Colonic mucosa (tissue), 4 donors: ENCODE measurements at regions not wholly inside any gene's neighbourhood (a gene's known extent, or its start where the extent isn't known, plus 50 kb on each side); places are given as distances from the start of the nearest gene placed in this dataset.
"Not testable (repeated sequence)": the region's sequence is repeated elsewhere in the genome, so short reads cannot be mapped to it uniquely, and the experiment has no call there.

ENCODE experiments used
- DNase-seq: peaks from one replicate; pipeline ENCODE4 v3.0.0-alpha.2; 2020
- H3K27ac ChIP-seq: fragments of 200-600 bp; one replicate; pipeline ENCODE4 v1.8.0; 2021
- H3K27me3 ChIP-seq: fragments of 200-600 bp; one replicate; pipeline ENCODE4 v1.8.0; 2021
- H3K36me3 ChIP-seq: fragments of 200-600 bp; one replicate; pipeline ENCODE4 v1.8.0; 2021
- H3K4me1 ChIP-seq: fragments of 200-600 bp; one replicate; pipeline ENCODE4 v1.8.0; 2021; ENCODE audit warnings: mild to moderate bottlenecking
- H3K4me3 ChIP-seq: fragments of 200-600 bp; one replicate; pipeline ENCODE4 v1.8.0; 2021
- H3K9ac ChIP-seq, 2 donors: one replicate each; pipeline ENCODE4 v1.7.0; 2013; ENCODE audit warnings: control low read depth in 2 of 2, low read depth in 2 of 2, low read length in 2 of 2
- H3K9me3 ChIP-seq: fragments of 200-600 bp; one replicate; pipeline ENCODE4 v1.8.0; 2021
- intact Hi-C: fragments of 100-400 bp; cut with DNase I; formaldehyde crosslinking; loops from one replicate; pipeline ENCODE4 v1.14.1; 2022
- TF ChIP-seq, protein P1 (sequence below): fragments of 200-600 bp; IDR thresholded peaks from one replicate; pipeline ENCODE4 v1.8.0; 2022; ENCODE audit warnings: antibody characterized with exemption, mild to moderate bottlenecking
- donor health status: healthy.
- donor health status: DM: no; HTN: no; CAD: no.
- donor health status: DM: no; HTN: no; CAD: no.

DNA sequence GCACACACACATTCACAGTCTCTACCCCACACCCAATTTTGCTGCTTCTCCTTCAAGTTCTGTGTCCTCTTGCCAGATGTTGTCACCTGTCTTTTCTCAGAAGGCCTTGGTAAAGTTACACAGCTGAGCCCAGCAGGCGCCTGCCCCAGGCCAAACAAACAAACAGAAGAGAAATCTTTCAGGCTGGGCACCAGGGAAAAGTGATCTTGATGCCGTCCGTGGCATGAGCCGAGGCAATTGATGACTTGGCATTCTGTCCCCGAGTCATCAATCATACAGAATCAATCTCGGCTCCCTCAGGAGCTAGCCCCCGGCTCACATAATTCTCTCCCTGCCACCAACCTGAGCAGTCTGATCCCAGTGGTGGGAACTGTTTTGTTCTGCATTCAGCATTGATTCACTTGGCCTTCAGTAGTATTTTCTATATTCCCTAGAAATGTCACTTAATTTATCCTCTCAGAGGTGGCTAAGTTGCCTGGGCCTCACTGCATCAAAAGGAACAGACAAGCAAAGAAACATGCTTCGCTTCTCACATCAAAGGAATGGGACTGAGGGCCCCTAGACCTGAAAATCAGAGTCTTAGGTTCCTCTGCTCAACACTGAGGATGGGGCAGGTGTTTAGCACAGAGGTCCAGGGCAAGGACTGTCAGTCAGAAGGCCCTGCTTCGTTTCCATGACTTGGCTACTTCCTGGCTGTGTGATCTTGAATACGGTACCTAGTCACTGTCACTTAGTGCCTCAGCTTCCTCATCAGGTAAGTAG is 278.8 kb upstream of the CELF4 start:
- no peak for DNase-seq
- Histone ChIP-seq H3K27ac (no peak overlapping the region), H3K4me3 (no peak overlapping the region), H3K36me3 (no peaks in the 10 kb centered on the region), H3K9ac (no peak overlapping the region), H3K9me3 (no peaks in the 10 kb centered on the region), H3K4me1 (no peaks in the 10 kb centered on the region), H3K27me3 (no peaks in the 10 kb centered on the region)
- intact Hi-C loops: no loop called here
- TF ChIP-seq, protein P1, sequence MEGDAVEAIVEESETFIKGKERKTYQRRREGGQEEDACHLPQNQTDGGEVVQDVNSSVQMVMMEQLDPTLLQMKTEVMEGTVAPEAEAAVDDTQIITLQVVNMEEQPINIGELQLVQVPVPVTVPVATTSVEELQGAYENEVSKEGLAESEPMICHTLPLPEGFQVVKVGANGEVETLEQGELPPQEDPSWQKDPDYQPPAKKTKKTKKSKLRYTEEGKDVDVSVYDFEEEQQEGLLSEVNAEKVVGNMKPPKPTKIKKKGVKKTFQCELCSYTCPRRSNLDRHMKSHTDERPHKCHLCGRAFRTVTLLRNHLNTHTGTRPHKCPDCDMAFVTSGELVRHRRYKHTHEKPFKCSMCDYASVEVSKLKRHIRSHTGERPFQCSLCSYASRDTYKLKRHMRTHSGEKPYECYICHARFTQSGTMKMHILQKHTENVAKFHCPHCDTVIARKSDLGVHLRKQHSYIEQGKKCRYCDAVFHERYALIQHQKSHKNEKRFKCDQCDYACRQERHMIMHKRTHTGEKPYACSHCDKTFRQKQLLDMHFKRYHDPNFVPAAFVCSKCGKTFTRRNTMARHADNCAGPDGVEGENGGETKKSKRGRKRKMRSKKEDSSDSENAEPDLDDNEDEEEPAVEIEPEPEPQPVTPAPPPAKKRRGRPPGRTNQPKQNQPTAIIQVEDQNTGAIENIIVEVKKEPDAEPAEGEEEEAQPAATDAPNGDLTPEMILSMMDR: no peak

DNA sequence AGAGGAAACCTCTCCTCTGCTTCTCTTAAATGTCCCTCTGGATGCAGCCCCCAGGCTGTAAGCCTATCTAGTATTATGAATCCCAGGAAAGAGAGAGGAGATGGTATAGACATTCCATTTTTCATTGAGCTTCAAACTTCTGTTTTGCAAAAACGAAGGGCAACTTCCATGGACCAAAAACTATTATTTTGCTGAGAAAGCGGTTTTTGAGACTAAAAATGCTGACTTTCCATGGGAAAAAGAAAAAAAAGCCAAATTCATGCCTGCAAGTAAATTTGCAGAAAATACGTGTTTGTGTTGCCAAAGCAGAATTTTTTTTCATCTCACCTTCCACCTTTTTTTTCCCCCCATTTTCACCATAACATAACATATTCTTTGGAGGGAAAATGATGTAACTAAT is 272.5 kb upstream of the CELF4 start:
- DNase-seq: no peak
- no peaks in the 10 kb centered on the region for H3K36me3 ChIP-seq
- intact Hi-C loops: no loop called here
- H3K9ac ChIP-seq: no peak overlapping the region
- TF ChIP-seq, protein P1: no peak
- no peak overlapping the region for H3K27ac ChIP-seq
- H3K27me3 ChIP-seq: no peaks in the 10 kb centered on the region
- no peak overlapping the region for H3K4me3 ChIP-seq
- H3K4me1 ChIP-seq: no peaks in the 10 kb centered on the region
- no peaks in the 10 kb centered on the region for H3K9me3 ChIP-seq

DNA sequence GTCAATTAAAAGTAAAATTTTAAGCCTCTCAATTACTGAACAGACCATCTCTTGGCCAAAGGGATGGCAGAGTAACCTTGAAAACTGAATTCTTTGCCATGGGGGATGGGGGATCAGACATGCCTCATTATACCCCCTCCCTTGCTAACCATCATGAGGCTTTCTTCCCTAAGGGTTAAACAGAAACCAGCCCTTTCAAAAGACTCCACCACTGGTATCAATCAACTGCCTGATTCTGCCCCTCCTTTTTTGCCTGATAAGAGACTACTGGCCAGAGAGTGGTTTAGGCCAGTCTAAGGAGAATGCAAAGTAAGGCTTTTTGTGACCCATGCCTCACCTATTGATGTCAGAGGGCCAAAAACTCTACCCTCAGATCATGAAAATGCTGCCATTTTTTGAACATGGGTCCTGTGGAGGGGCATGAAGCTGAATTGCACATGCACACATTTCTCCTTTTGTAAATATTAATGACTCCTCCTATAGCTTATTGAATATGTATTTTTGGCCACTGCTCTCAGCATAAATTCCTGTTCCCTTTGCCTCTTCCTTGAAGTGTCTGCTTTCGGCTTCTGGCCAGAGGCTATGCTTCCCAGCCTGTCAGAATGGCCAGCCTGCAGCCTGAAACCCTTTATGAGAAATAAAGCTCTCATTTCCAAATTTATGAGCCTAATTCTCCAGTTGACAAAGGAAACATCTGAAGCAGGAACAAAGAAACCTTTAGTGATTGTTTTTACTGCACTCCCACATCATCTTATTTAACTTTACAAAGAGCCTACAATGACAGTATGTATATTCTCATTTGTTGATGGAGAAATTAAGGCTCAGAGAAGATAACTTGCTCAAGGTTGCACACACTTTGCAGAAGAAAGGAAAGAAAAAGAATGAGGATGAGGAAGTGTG is 270.7 kb upstream of the CELF4 start:
- TF ChIP-seq, protein P1: no peak
- H3K4me3 ChIP-seq: no peak overlapping the region
- no peaks in the 10 kb centered on the region for H3K4me1 ChIP-seq
- H3K27me3 ChIP-seq: no peaks in the 10 kb centered on the region
- DNase-seq: no peak
- intact Hi-C loops: no loop called here
- no peaks in the 10 kb centered on the region for H3K36me3 ChIP-seq
- H3K9ac ChIP-seq: no peak overlapping the region
- H3K9me3 ChIP-seq: no peaks in the 10 kb centered on the region
- no peak overlapping the region for H3K27ac ChIP-seq

DNA sequence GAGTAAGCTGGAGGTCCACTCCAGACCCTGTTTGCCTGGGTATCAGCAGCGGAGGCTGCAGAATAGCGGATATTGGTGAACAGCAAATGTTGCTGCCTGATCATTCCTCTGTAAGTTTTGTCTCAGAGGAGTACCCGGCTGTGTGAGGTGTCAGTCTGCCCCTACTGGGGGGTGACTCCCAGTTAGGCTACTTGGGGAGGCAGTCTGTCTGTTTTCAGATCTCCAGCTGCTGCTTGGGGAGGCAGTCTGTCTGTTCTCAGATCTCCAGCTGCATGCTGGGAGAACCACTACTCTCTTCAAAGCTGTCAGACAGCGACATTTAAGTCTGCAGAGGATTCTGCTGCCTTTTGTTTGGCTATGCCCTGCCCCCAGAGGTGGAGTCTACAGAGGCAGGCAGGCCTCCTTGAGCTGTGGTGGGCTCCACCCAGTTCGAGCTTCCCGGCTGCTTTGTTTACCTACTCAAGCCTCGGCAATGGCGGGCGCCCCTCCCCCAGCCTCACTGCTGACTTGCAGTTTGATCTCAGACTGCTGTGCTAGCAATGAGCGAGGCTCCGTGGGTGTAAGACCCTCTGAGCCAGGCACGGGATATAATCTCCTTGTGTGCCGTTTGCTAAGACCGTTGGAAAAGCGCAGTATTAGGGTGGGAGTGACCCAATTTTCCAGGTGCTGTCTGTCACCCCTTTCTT is 266.6 kb upstream of the CELF4 start:
- DNase-seq, H3K4me3 ChIP-seq, H3K9ac ChIP-seq, H3K36me3 ChIP-seq, H3K27ac ChIP-seq, intact Hi-C loops, H3K9me3 ChIP-seq, H3K4me1 ChIP-seq, H3K27me3 ChIP-seq: not testable (repeated sequence)

DNA sequence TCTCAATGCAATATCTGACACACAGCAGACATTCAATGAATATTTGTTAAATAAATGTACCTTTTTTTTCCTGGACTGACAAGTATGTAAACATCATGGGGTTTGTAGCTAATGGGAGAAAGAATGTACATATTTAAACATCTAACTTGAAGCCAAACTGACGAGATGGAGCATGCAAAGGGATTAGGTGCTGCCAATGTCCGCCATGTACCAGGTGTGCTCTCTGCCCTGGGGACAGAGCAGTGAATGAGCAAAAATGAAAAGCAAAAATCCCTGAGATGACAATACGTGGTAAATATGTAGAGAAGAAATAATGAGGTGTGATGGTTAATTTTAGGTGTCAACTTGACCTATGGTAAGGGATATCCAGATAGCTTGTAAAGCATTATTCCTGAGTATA is 247.4 kb upstream of the CELF4 start:
- Histone ChIP-seq H3K4me3 (no peak overlapping the region), H3K4me1 (no peaks in the 10 kb centered on the region), H3K27me3 (no peaks in the 10 kb centered on the region), H3K36me3 (no peaks in the 10 kb centered on the region), H3K27ac (no peak overlapping the region), H3K9me3 (no peaks in the 10 kb centered on the region), H3K9ac (no peak overlapping the region)
- DNase-seq: no peak
- intact Hi-C loops: no loop called here
- TF ChIP-seq, protein P1: no peak
